Neural progenitor cell (in vitro differentiated cells): ENCODE measurements at regions not wholly inside any gene's neighbourhood (a gene's known extent, or its start where the extent isn't known, plus 50 kb on each side); places are given as distances from the start of the nearest gene placed in this dataset.

Experiments
- CTCF ChIP-seq: fragments of 200-600 bp; sonication (generic); IDR thresholded peaks from 2 replicates; pipeline ENCODE4 v1.5.1; 2017; ENCODE audit warnings: antibody characterized with exemption, mild to moderate bottlenecking
- EZH2 ChIP-seq: fragments of 200-600 bp; sonication (generic); IDR thresholded peaks from 2 replicates; pipeline ENCODE4 v1.6.1; 2017; ENCODE audit warnings: antibody characterized with exemption, mild to moderate bottlenecking, moderate library complexity
- EZH2phosphoT487 ChIP-seq: fragments of 200-600 bp; sonication (generic); IDR thresholded peaks from 2 replicates; pipeline ENCODE4 v1.6.1; 2017; ENCODE audit warnings: antibody characterized with exemption

- no peak for TF ChIP-seq CTCF
- no peak for TF ChIP-seq EZH2
- TF ChIP-seq EZH2phosphoT487: no peak
Observed at GRCh38 chrX:63835361-63835760, 50.3 kb upstream of the ARHGEF9 start.
